ENCODE measurements at regions not wholly inside any gene's neighbourhood (a gene's known extent, or its start where the extent isn't known, plus 50 kb on each side); places are given as distances from the start of the nearest gene placed in this dataset.

DNA sequence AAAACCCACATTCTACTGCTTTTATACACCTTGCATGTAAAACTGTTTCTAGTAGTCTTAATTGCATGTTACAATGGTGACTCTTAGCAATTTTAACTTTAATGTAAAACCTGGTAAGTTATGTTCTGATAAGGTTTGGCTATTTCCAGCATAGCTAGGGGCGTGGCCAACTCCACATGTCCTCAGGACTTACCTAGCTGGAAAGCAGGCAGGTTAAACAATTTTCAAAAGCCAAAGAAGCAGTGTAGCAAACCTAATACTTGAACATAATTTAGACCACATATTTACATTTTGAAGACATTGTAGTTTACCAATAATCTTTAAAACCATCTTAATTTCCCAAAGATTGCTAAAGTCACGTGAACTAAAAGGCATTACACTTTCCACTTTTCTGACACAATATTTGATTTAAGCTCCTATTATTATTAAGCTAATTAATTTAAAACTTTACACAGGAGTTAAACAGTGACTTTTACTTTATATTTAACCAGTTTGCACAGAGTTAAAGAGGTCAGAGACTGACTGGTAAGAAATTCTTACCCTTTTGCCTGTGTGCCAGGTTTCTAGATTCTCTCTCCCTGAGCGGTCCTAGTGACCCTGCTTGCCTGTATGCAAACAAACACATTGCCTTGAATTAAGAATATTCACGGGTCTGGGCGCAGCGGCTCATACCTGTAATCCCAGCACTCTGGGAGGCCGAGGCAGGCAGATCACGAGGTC lies 88.2 kb downstream of the GLUD2 start:
- H3K27me3 ChIP-seq (ENCODE audit: control insufficient read depth in 4 of 4, insufficient read depth in 4 of 4, low read length in 3 of 4) = no peaks in the 10 kb centered on the region
- no peak for DNase-seq (ENCODE audit: low spot score)
- H3K36me3 ChIP-seq (ENCODE audit: control insufficient read depth in 4 of 4, insufficient read depth in 3 of 4, low read depth in 1 of 4, low read length in 3 of 4) = no peaks in the 10 kb centered on the region
- no peak overlapping the region for H3K9ac ChIP-seq (ENCODE audit: low read depth in 1 of 2, low read length in 2 of 2)
- TF ChIP-seq, protein P1, sequence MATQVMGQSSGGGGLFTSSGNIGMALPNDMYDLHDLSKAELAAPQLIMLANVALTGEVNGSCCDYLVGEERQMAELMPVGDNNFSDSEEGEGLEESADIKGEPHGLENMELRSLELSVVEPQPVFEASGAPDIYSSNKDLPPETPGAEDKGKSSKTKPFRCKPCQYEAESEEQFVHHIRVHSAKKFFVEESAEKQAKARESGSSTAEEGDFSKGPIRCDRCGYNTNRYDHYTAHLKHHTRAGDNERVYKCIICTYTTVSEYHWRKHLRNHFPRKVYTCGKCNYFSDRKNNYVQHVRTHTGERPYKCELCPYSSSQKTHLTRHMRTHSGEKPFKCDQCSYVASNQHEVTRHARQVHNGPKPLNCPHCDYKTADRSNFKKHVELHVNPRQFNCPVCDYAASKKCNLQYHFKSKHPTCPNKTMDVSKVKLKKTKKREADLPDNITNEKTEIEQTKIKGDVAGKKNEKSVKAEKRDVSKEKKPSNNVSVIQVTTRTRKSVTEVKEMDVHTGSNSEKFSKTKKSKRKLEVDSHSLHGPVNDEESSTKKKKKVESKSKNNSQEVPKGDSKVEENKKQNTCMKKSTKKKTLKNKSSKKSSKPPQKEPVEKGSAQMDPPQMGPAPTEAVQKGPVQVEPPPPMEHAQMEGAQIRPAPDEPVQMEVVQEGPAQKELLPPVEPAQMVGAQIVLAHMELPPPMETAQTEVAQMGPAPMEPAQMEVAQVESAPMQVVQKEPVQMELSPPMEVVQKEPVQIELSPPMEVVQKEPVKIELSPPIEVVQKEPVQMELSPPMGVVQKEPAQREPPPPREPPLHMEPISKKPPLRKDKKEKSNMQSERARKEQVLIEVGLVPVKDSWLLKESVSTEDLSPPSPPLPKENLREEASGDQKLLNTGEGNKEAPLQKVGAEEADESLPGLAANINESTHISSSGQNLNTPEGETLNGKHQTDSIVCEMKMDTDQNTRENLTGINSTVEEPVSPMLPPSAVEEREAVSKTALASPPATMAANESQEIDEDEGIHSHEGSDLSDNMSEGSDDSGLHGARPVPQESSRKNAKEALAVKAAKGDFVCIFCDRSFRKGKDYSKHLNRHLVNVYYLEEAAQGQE (IDR thresholded peaks at IDR 0.05) = peak; percentile 55
- TF ChIP-seq YY1 (IDR thresholded peaks at IDR 0.05) (no peak), RXRA (IDR thresholded peaks at IDR 0.05) (no peak), FOXA2 (IDR thresholded peaks at IDR 0.05) (no peak), CTCF (IDR thresholded peaks at IDR 0.05; ENCODE audit: low read depth, low read length, missing input control) (no peak), SP1 (IDR thresholded peaks at IDR 0.05) (peak; percentile 15), HNF4A (conservative IDR thresholded peaks at IDR 0.05) (no peak), RAD21 (IDR thresholded peaks at IDR 0.05) (peak in 1 of 2 donors; percentile 11), EGR1 (IDR thresholded peaks at IDR 0.05; ENCODE audit: low read depth in 2 of 2) (no peak)
- TF ChIP-seq, protein P2, sequence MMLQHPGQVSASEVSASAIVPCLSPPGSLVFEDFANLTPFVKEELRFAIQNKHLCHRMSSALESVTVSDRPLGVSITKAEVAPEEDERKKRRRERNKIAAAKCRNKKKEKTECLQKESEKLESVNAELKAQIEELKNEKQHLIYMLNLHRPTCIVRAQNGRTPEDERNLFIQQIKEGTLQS (IDR thresholded peaks at IDR 0.05) = no peak
- no peak overlapping the region for H3K27ac ChIP-seq (ENCODE audit: low read depth in 1 of 2, low read length in 2 of 2)
- peak overlapping the region in 2 of 3 donors; percentile 34 to 38 for H3K4me3 ChIP-seq (ENCODE audit: low read depth in 1 of 3, low read length in 3 of 3)
- H3K4me1 ChIP-seq (ENCODE audit: control insufficient read depth in 4 of 4, insufficient read depth in 4 of 4, low read length in 3 of 4) = peaks cover 0 to 5% (median 2%) of the 10 kb centered on the region in 4 donors
- H3K9me3 ChIP-seq (ENCODE audit: control insufficient read depth in 4 of 4, low read length in 3 of 4) = no peaks in the 10 kb centered on the region
- 34% methylated on average over 8 of the region's 8 CpGs for WGBS

DNA sequence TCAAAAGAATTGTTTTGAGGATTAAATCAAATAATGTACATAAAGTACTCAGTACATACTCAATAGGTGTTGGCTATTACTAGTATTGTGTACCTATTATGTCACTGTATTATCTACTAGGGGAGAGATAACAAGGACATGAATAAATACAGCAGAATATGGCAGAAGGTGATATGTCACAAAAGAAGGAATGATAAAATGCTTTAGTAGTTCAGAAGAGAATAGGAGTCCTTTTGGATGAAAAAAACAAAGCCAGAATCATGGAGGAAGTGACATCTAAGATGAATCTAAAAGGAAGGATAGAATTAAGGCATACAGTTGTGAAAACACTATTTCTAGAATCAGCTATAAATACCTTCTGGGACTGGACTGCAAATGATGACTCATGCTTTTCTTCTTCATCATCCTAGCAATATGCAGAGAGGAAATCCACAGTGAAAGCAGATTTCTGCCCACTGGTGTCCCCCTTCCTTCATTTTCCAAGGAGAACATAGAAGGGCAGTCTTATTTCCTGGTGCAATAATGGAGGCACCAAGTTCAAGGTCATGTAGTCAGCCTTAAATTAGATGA lies 98.7 kb downstream of the GLUD2 start:
- H3K36me3 ChIP-seq (ENCODE audit: control insufficient read depth in 4 of 4, insufficient read depth in 3 of 4, low read depth in 1 of 4, low read length in 3 of 4) = no peaks in the 10 kb centered on the region
- no peak overlapping the region for H3K9ac ChIP-seq (ENCODE audit: low read depth in 1 of 2, low read length in 2 of 2)
- H3K27ac ChIP-seq (ENCODE audit: low read depth in 1 of 2, low read length in 2 of 2) = no peak overlapping the region
- no peak overlapping the region for H3K4me3 ChIP-seq (ENCODE audit: low read depth in 1 of 3, low read length in 3 of 3)
- DNase-seq (ENCODE audit: low spot score) = no peak
- H3K4me1 ChIP-seq (ENCODE audit: control insufficient read depth in 4 of 4, insufficient read depth in 4 of 4, low read length in 3 of 4) = no peaks in the 10 kb centered on the region
- no peaks in the 10 kb centered on the region for H3K27me3 ChIP-seq (ENCODE audit: control insufficient read depth in 4 of 4, insufficient read depth in 4 of 4, low read length in 3 of 4)
- no peaks in the 10 kb centered on the region for H3K9me3 ChIP-seq (ENCODE audit: control insufficient read depth in 4 of 4, low read length in 3 of 4)
- no peak for TF ChIP-seq GABPA (IDR thresholded peaks at IDR 0.05 in 1 of 2, conservative IDR thresholded peaks at IDR 0.05 in 1 of 2)
- TF ChIP-seq, protein P1 (IDR thresholded peaks at IDR 0.05) = no peak
- no peak for TF ChIP-seq YY1 (IDR thresholded peaks at IDR 0.05)
- no peak for TF ChIP-seq HNF4G (IDR thresholded peaks at IDR 0.05)
- TF ChIP-seq ZBTB33 (IDR thresholded peaks at IDR 0.05) = no peak
- TF ChIP-seq JUND (IDR thresholded peaks at IDR 0.05) = no peak
- no peak for TF ChIP-seq TAF1 (conservative IDR thresholded peaks at IDR 0.05)
- no peak for TF ChIP-seq RXRA (IDR thresholded peaks at IDR 0.05)
- no peak for TF ChIP-seq NR2F2 (IDR thresholded peaks at IDR 0.05)
- TF ChIP-seq, protein P2 (IDR thresholded peaks at IDR 0.05) = no peak
- no peak for TF ChIP-seq FOXA1 (IDR thresholded peaks at IDR 0.05)
- no peak for TF ChIP-seq HNF4A (conservative IDR thresholded peaks at IDR 0.05)
- no peak for TF ChIP-seq SP1 (IDR thresholded peaks at IDR 0.05)
- TF ChIP-seq EGR1 (IDR thresholded peaks at IDR 0.05; ENCODE audit: low read depth in 2 of 2) = no peak
- no peak for TF ChIP-seq RAD21 (IDR thresholded peaks at IDR 0.05)
- TF ChIP-seq FOXA2 (IDR thresholded peaks at IDR 0.05) = no peak
